OCI-LY1 (cell line): ENCODE measurements at regions not wholly inside any gene's neighbourhood (a gene's known extent, or its start where the extent isn't known, plus 50 kb on each side); places are given as distances from the start of the nearest gene placed in this dataset.

Experiments
- CTCF ChIP-seq: fragments of 200-600 bp; sonication (generic), shearing (Covaris generic); IDR thresholded peaks from 2 replicates; pipeline ENCODE4 v1.5.1; 2017; ENCODE audit warnings: mild to moderate bottlenecking, antibody characterized with exemption, low read length, moderate library complexity, mixed read lengths
- EZH2 ChIP-seq: fragments of 200-600 bp; sonication (generic), shearing (Covaris generic); IDR thresholded peaks from 2 replicates; pipeline ENCODE4 v1.8.0; 2017; ENCODE audit warnings: borderline replicate concordance, mixed run types, mild to moderate bottlenecking, antibody characterized with exemption, low read length, moderate library complexity, mixed read lengths

GRCh38 chr3:176872771-176873209, 324.5 kb downstream of the TBL1XR1 start:
- no peak for TF ChIP-seq EZH2
- peak; percentile 97 for TF ChIP-seq CTCF
